GM23338 (cell line): ENCODE measurements at regions not wholly inside any gene's neighbourhood (a gene's known extent, or its start where the extent isn't known, plus 50 kb on each side); places are given as distances from the start of the nearest gene placed in this dataset.

Experiments used
- ATAC-seq: fragments of 200-7000 bp; cut with Tn5 transposase; 3 replicates; pipeline ENCODE4 v1.9.1; 2020
- DNase-seq: peaks from one replicate; pipeline ENCODE4 v3.0.0-alpha.2; 2015; ENCODE audit warnings: low spot score
- H2AFZ ChIP-seq: fragments of 200-600 bp; sonication (generic); 2 replicates; pipeline ENCODE4 v1.8.0; 2016; ENCODE audit warnings: antibody characterized with exemption, mild to moderate bottlenecking, moderate library complexity
- H3F3A ChIP-seq: fragments of 200-600 bp; sonication (generic); replicated peaks from 2 replicates; pipeline ENCODE4 v1.8.0; 2017; ENCODE audit warnings: antibody characterized with exemption, mixed run types, low read depth
- H3K27ac ChIP-seq: fragments of 200-600 bp; sonication (generic); 2 replicates; pipeline ENCODE4 v1.6.1; 2016; ENCODE audit warnings: low read depth
- H3K27me3 ChIP-seq: fragments of 200-600 bp; sonication (generic); 2 replicates; pipeline ENCODE4 v1.8.0; 2016; ENCODE audit warnings: mild to moderate bottlenecking, mixed run types, moderate library complexity; ENCODE audit not compliant: insufficient read depth
- H3K36me3 ChIP-seq: fragments of 200-600 bp; sonication (generic); 2 replicates; pipeline ENCODE4 v1.8.0; 2016; ENCODE audit warnings: mild to moderate bottlenecking; ENCODE audit not compliant: insufficient read depth
- H3K4me1 ChIP-seq: fragments of 200-600 bp; sonication (generic); 2 replicates; pipeline ENCODE4 v1.8.0; 2016; ENCODE audit warnings: mild to moderate bottlenecking, moderate library complexity; ENCODE audit not compliant: insufficient read depth
- H3K4me2 ChIP-seq: fragments of 200-600 bp; sonication (generic); 2 replicates; pipeline ENCODE4 v1.7.1; 2017; ENCODE audit warnings: mixed run types
- H3K4me3 ChIP-seq: fragments of 200-600 bp; sonication (generic); 2 replicates; pipeline ENCODE4 v1.6.1; 2016; ENCODE audit warnings: mixed run types
- H3K79me2 ChIP-seq: fragments of 200-600 bp; sonication (generic); replicated peaks from 2 replicates; pipeline ENCODE4 v1.8.0; 2017; ENCODE audit warnings: mild to moderate bottlenecking; ENCODE audit not compliant: insufficient read depth
- H3K9me2 ChIP-seq: fragments of 200-600 bp; sonication (generic); 2 replicates; pipeline ENCODE4 v1.8.0; 2017; ENCODE audit not compliant: insufficient read depth
- H4K20me1 ChIP-seq: fragments of 200-600 bp; sonication (generic); replicated peaks from 2 replicates; pipeline ENCODE4 v1.8.0; 2017; ENCODE audit warnings: mild to moderate bottlenecking; ENCODE audit not compliant: insufficient read depth
- H3K27ac Mint-ChIP-seq: 2 replicates; pipeline ENCODE4 v1.8.0; 2020; ENCODE audit warnings: inconsistent platforms, mild to moderate bottlenecking, moderate library complexity, mixed read lengths
- H3K27me3 Mint-ChIP-seq: 3 replicates; pipeline ENCODE4 v1.8.0; 2022; ENCODE audit warnings: low read depth, mild to moderate bottlenecking, moderate library complexity, mixed read lengths, inconsistent platforms; ENCODE audit not compliant: insufficient read depth, poor library complexity
- H3K36me3 Mint-ChIP-seq: 3 replicates; pipeline ENCODE4 v1.8.0; 2021; ENCODE audit warnings: low read depth, mild to moderate bottlenecking, inconsistent platforms, moderate library complexity, mixed read lengths
- H3K4me1 Mint-ChIP-seq: 3 replicates; pipeline ENCODE4 v1.8.0; 2020; ENCODE audit warnings: mild to moderate bottlenecking, inconsistent platforms, mixed read lengths
- H3K4me3 Mint-ChIP-seq: 3 replicates; pipeline ENCODE4 v1.8.0; 2021; ENCODE audit warnings: moderate library complexity, mild to moderate bottlenecking, inconsistent platforms, mixed read lengths
- H3K9me3 Mint-ChIP-seq: 3 replicates; pipeline ENCODE4 v1.8.0; 2020; ENCODE audit warnings: moderate library complexity, mild to moderate bottlenecking, inconsistent platforms, mixed read lengths
- CREB1 ChIP-seq: fragments of 250-450 bp; sonication (Bioruptor Pico); IDR thresholded peaks from 2 replicates; pipeline ENCODE4 v1.5.0; 2020; ENCODE audit warnings: low read depth, mild to moderate bottlenecking, moderate library complexity
- EZH2 ChIP-seq: fragments of 200-600 bp; sonication (generic); IDR thresholded peaks from one replicate; pipeline ENCODE4 v1.8.0; 2017; ENCODE audit warnings: antibody characterized with exemption, mild to moderate bottlenecking, low read depth; ENCODE audit not compliant: unreplicated experiment
- EZH2phosphoT487 ChIP-seq: fragments of 200-600 bp; sonication (generic); IDR thresholded peaks from one replicate; pipeline ENCODE4 v1.8.1; 2018; ENCODE audit warnings: antibody characterized with exemption; ENCODE audit not compliant: unreplicated experiment
- JUNB ChIP-seq: IDR thresholded peaks from one replicate; pipeline ENCODE4 v1.6.1; 2016; ENCODE audit warnings: antibody characterized with exemption; ENCODE audit not compliant: unreplicated experiment
- NANOG ChIP-seq: IDR thresholded peaks from 2 replicates; pipeline ENCODE4 v1.6.1; 2016; ENCODE audit warnings: antibody characterized with exemption, borderline replicate concordance
- POLR2AphosphoS5 ChIP-seq: IDR thresholded peaks from 2 replicates; pipeline ENCODE4 v1.6.1; 2016; ENCODE audit warnings: antibody characterized with exemption, low read depth
- REST ChIP-seq: IDR thresholded peaks from one replicate; pipeline ENCODE4 v1.6.1; 2018; ENCODE audit warnings: antibody characterized with exemption; ENCODE audit not compliant: unreplicated experiment
- STAT1 ChIP-seq: IDR thresholded peaks from one replicate; pipeline ENCODE4 v1.6.1; 2016; ENCODE audit warnings: antibody characterized with exemption; ENCODE audit not compliant: unreplicated experiment
- ZNF114 ChIP-seq: fragments of 250-450 bp; sonication (Bioruptor Pico); IDR thresholded peaks from 2 replicates; pipeline ENCODE4 v1.5.0; 2020; ENCODE audit warnings: mild to moderate bottlenecking, moderate library complexity
- ZNF331 ChIP-seq: fragments of 250-450 bp; sonication (Bioruptor Pico); IDR thresholded peaks from 2 replicates; pipeline ENCODE4 v1.5.0; 2020; ENCODE audit warnings: low read depth, mild to moderate bottlenecking, moderate library complexity
- ZNF462 ChIP-seq: fragments of 250-450 bp; sonication (Bioruptor Pico); IDR thresholded peaks from 2 replicates; pipeline ENCODE4 v1.5.0; 2020; ENCODE audit warnings: mild to moderate bottlenecking, moderate library complexity
- TF ChIP-seq, protein P1 (sequence below): IDR thresholded peaks from 2 replicates; pipeline ENCODE4 v1.6.1; 2016; ENCODE audit warnings: antibody characterized with exemption
- TF ChIP-seq, protein P2 (sequence below), 2 experiments: fragments of 200-600 bp in 1 of 2; sonication (generic) in 1 of 2; conservative IDR thresholded peaks; 2 replicates each; pipeline versions ENCODE4 v1.5.1 to v1.6.1; 2016 to 2017; ENCODE audit warnings: antibody characterized with exemption in 2 of 2, low read depth in 2 of 2, mild to moderate bottlenecking in 2 of 2, moderate library complexity in 1 of 2

- Histone ChIP-seq H3F3A (no peaks in the 10 kb centered on the region), H3K36me3 (no peaks in the 10 kb centered on the region), H3K79me2 (no peaks in the 10 kb centered on the region), H2AFZ (no peak overlapping the region), H3K4me2 (no peak overlapping the region), H3K4me1 (no peaks in the 10 kb centered on the region), H3K27me3 (no peaks in the 10 kb centered on the region), H3K27ac (no peak overlapping the region), H4K20me1 (no peaks in the 10 kb centered on the region), H3K9me2 (no peaks in the 10 kb centered on the region), H3K4me3 (no peak overlapping the region)
- Mint-ChIP-seq H3K27me3 (no peaks in the 10 kb centered on the region), H3K27ac (no peak overlapping the region), H3K4me1 (peaks cover 4% of the 10 kb centered on the region; the same call in 2 of the 3 replicates), H3K9me3 (no peaks in the 10 kb centered on the region), H3K36me3 (no peaks in the 10 kb centered on the region), H3K4me3 (no peak overlapping the region)
- DNase-seq, result no peak
- ATAC-seq, result no peak
- no peak for TF ChIP-seq EZH2phosphoT487
- TF ChIP-seq, protein P1, sequence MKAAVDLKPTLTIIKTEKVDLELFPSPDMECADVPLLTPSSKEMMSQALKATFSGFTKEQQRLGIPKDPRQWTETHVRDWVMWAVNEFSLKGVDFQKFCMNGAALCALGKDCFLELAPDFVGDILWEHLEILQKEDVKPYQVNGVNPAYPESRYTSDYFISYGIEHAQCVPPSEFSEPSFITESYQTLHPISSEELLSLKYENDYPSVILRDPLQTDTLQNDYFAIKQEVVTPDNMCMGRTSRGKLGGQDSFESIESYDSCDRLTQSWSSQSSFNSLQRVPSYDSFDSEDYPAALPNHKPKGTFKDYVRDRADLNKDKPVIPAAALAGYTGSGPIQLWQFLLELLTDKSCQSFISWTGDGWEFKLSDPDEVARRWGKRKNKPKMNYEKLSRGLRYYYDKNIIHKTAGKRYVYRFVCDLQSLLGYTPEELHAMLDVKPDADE, result no peak
- no peak for TF ChIP-seq CREB1 (CRISPR knock-in tag)
- TF ChIP-seq ZNF462 (CRISPR knock-in tag), result no peak
- TF ChIP-seq ZNF331 (CRISPR knock-in tag), result no peak
- no peak for TF ChIP-seq NANOG
- TF ChIP-seq EZH2, result no peak
- no peak for TF ChIP-seq REST
- TF ChIP-seq POLR2AphosphoS5, result no peak
- TF ChIP-seq JUNB, result no peak
- TF ChIP-seq ZNF114, result no peak
- TF ChIP-seq, protein P2, sequence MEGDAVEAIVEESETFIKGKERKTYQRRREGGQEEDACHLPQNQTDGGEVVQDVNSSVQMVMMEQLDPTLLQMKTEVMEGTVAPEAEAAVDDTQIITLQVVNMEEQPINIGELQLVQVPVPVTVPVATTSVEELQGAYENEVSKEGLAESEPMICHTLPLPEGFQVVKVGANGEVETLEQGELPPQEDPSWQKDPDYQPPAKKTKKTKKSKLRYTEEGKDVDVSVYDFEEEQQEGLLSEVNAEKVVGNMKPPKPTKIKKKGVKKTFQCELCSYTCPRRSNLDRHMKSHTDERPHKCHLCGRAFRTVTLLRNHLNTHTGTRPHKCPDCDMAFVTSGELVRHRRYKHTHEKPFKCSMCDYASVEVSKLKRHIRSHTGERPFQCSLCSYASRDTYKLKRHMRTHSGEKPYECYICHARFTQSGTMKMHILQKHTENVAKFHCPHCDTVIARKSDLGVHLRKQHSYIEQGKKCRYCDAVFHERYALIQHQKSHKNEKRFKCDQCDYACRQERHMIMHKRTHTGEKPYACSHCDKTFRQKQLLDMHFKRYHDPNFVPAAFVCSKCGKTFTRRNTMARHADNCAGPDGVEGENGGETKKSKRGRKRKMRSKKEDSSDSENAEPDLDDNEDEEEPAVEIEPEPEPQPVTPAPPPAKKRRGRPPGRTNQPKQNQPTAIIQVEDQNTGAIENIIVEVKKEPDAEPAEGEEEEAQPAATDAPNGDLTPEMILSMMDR (conservative IDR thresholded peaks at IDR 0.05; ENCODE audit: low read depth in 2 of 2), result no peak
- no peak for TF ChIP-seq STAT1
Measured at GRCh38 chr18:43964666-43965065, 687.4 kb upstream of the SYT4 start.
